ENCODE measurements at regions not wholly inside any gene's neighbourhood (a gene's known extent, or its start where the extent isn't known, plus 50 kb on each side); places are given as distances from the start of the nearest gene placed in this dataset.

GRCh38 chr4:15130441-15130840, 128.2 kb downstream of the CPEB2 start:
- no peak overlapping the region for H2AFZ ChIP-seq
- no peaks in the 10 kb centered on the region for H3K9me2 ChIP-seq (replicated peaks; ENCODE audit: insufficient read depth)
- no peaks in the 10 kb centered on the region for H3K79me2 ChIP-seq
- peaks cover 5% of the 10 kb centered on the region for H3K4me1 ChIP-seq (ENCODE audit: insufficient read depth)
- DNase-seq (ENCODE audit: low spot score): no peak
- no peaks in the 10 kb centered on the region for H4K20me1 ChIP-seq (ENCODE audit: insufficient read depth, poor library complexity, severe bottlenecking)
- no peak overlapping the region for H3K27ac ChIP-seq
- WGBS (ENCODE audit: low lambda C conversion rate, missing lambda C conversion rate): 90% methylated on average over 2 of the region's 2 CpGs
- TF ChIP-seq CTCF (IDR thresholded peaks at IDR 0.05; ENCODE audit: poor library complexity): no peak
- TF ChIP-seq EZH2phosphoT487 (IDR thresholded peaks at IDR 0.05; ENCODE audit: low read depth, severe bottlenecking, unreplicated experiment): no peak
- TF ChIP-seq EZH2 (IDR thresholded peaks at IDR 0.05; ENCODE audit: borderline replicate concordance): no peak
- no peak overlapping the region for H3K4me3 ChIP-seq
- H3K9me3 ChIP-seq (ENCODE audit: low read depth): no peaks in the 10 kb centered on the region
- no peaks in the 10 kb centered on the region for H3K27me3 ChIP-seq
- H3K36me3 ChIP-seq (replicated peaks; ENCODE audit: insufficient read depth, low read depth): no peaks in the 10 kb centered on the region
- H3K4me2 ChIP-seq: no peak overlapping the region

- no peak overlapping the region for H3K4me2 ChIP-seq
- TF ChIP-seq EZH2 (IDR thresholded peaks at IDR 0.05; ENCODE audit: borderline replicate concordance): no peak
- no peak for TF ChIP-seq EZH2phosphoT487 (IDR thresholded peaks at IDR 0.05; ENCODE audit: low read depth, severe bottlenecking, unreplicated experiment)
- no peak for TF ChIP-seq CTCF (IDR thresholded peaks at IDR 0.05; ENCODE audit: poor library complexity)
- H3K79me2 ChIP-seq: no peaks in the 10 kb centered on the region
- DNase-seq (ENCODE audit: low spot score): no peak
- no peak overlapping the region for H3K27ac ChIP-seq
- no peaks in the 10 kb centered on the region for H4K20me1 ChIP-seq (ENCODE audit: insufficient read depth, poor library complexity, severe bottlenecking)
- H3K4me3 ChIP-seq: no peak overlapping the region
- H3K9me2 ChIP-seq (replicated peaks; ENCODE audit: insufficient read depth): no peaks in the 10 kb centered on the region
- H2AFZ ChIP-seq: no peak overlapping the region
- WGBS (ENCODE audit: low lambda C conversion rate, missing lambda C conversion rate): 85% methylated on average over 7 of the region's 7 CpGs
- no peaks in the 10 kb centered on the region for H3K36me3 ChIP-seq (replicated peaks; ENCODE audit: insufficient read depth, low read depth)
- H3K27me3 ChIP-seq: no peaks in the 10 kb centered on the region
- H3K4me1 ChIP-seq (ENCODE audit: insufficient read depth): peaks cover 5% of the 10 kb centered on the region
- H3K9me3 ChIP-seq (ENCODE audit: low read depth): no peaks in the 10 kb centered on the region
Measured at GRCh38 chr4:15131551-15131950, 129.3 kb downstream of the CPEB2 start.

- H3K9me3 ChIP-seq (ENCODE audit: low read depth): no peaks in the 10 kb centered on the region
- H4K20me1 ChIP-seq (ENCODE audit: insufficient read depth, poor library complexity, severe bottlenecking): no peaks in the 10 kb centered on the region
- H3K9me2 ChIP-seq (replicated peaks; ENCODE audit: insufficient read depth): no peaks in the 10 kb centered on the region
- no peak for DNase-seq (ENCODE audit: low spot score)
- TF ChIP-seq EZH2phosphoT487 (IDR thresholded peaks at IDR 0.05; ENCODE audit: low read depth, severe bottlenecking, unreplicated experiment) (no peak), EZH2 (IDR thresholded peaks at IDR 0.05; ENCODE audit: borderline replicate concordance) (no peak), CTCF (IDR thresholded peaks at IDR 0.05; ENCODE audit: poor library complexity) (no peak)
- peaks cover 5% of the 10 kb centered on the region for H3K4me1 ChIP-seq (ENCODE audit: insufficient read depth)
- no peaks in the 10 kb centered on the region for H3K79me2 ChIP-seq
- H3K27me3 ChIP-seq: no peaks in the 10 kb centered on the region
- H3K27ac ChIP-seq: no peak overlapping the region
- H3K4me2 ChIP-seq: no peak overlapping the region
- 39% methylated on average over 4 of the region's 4 CpGs for WGBS (ENCODE audit: low lambda C conversion rate, missing lambda C conversion rate)
- no peak overlapping the region for H3K4me3 ChIP-seq
- H3K36me3 ChIP-seq (replicated peaks; ENCODE audit: insufficient read depth, low read depth): no peaks in the 10 kb centered on the region
- H2AFZ ChIP-seq: no peak overlapping the region
Measured at GRCh38 chr4:15132739-15133138, 130.5 kb downstream of the CPEB2 start.

GRCh38 chr4:15139599-15139998, 137.3 kb downstream of the CPEB2 start:
- Histone ChIP-seq H3K79me2 (no peaks in the 10 kb centered on the region), H3K4me1 (ENCODE audit: insufficient read depth) (no peaks in the 10 kb centered on the region), H3K27ac (no peak overlapping the region), H3K27me3 (no peaks in the 10 kb centered on the region), H2AFZ (no peak overlapping the region), H3K9me2 (replicated peaks; ENCODE audit: insufficient read depth) (no peaks in the 10 kb centered on the region), H3K4me2 (no peak overlapping the region), H3K9me3 (ENCODE audit: low read depth) (no peaks in the 10 kb centered on the region), H3K4me3 (no peak overlapping the region), H3K36me3 (replicated peaks; ENCODE audit: insufficient read depth, low read depth) (no peaks in the 10 kb centered on the region), H4K20me1 (ENCODE audit: insufficient read depth, poor library complexity, severe bottlenecking) (no peaks in the 10 kb centered on the region)
- TF ChIP-seq CTCF (IDR thresholded peaks at IDR 0.05; ENCODE audit: poor library complexity) (no peak), EZH2phosphoT487 (IDR thresholded peaks at IDR 0.05; ENCODE audit: low read depth, severe bottlenecking, unreplicated experiment) (no peak), EZH2 (IDR thresholded peaks at IDR 0.05; ENCODE audit: borderline replicate concordance) (no peak)
- 63% methylated on average over 1 of the region's 1 CpG for WGBS (ENCODE audit: low lambda C conversion rate, missing lambda C conversion rate)
- no peak for DNase-seq (ENCODE audit: low spot score)
